ENCODE measurements at regions not wholly inside any gene's neighbourhood (a gene's known extent, or its start where the extent isn't known, plus 50 kb on each side); places are given as distances from the start of the nearest gene placed in this dataset.

- no peak overlapping the region for H3K27ac ChIP-seq (ENCODE audit: insufficient read depth, low read length)
- no peak overlapping the region for H3K9ac ChIP-seq (ENCODE audit: insufficient read depth, low read length)
- H3K36me3 ChIP-seq (ENCODE audit: control insufficient read depth, insufficient read depth, low read length), result no peaks in the 10 kb centered on the region
- TF ChIP-seq CTCF (conservative IDR thresholded peaks at IDR 0.05 in 1 of 2, IDR thresholded peaks at IDR 0.05 in 1 of 2; ENCODE audit: low read depth in 1 of 2, low read length in 2 of 2) (no peak), EZH2 (IDR thresholded peaks at IDR 0.05; ENCODE audit: low read length, missing control alignments) (no peak)
- no peak overlapping the region for H2AFZ ChIP-seq (ENCODE audit: low read length)
- H3K4me3 ChIP-seq (replicated peaks in 1 of 4; ENCODE audit: control extremely low read depth in 1 of 4, insufficient read depth in 1 of 4, low read depth in 3 of 4, low read length in 4 of 4), result no peak overlapping the region
- no peak overlapping the region for H3K4me2 ChIP-seq (ENCODE audit: extremely low read depth, insufficient read depth, low read length)
- no peak for DNase-seq (ENCODE audit: low read depth in 2 of 2)
- H3K9me3 ChIP-seq (ENCODE audit: control insufficient read depth, insufficient read depth, low read depth, low read length), result no peaks in the 10 kb centered on the region
- H3K27me3 ChIP-seq (ENCODE audit: control insufficient read depth, insufficient read depth, low read length), result no peaks in the 10 kb centered on the region
- no peaks in the 10 kb centered on the region for H3K4me1 ChIP-seq (ENCODE audit: control insufficient read depth, extremely low read depth, insufficient read depth, low read length)
- H4K20me1 ChIP-seq (ENCODE audit: control insufficient read depth, extremely low read depth, insufficient read depth, low read length), result no peaks in the 10 kb centered on the region
- H3K79me2 ChIP-seq (ENCODE audit: control insufficient read depth, insufficient read depth, low read length), result no peaks in the 10 kb centered on the region
Measured at GRCh38 chr16:65476448-65476955, 354.6 kb upstream of the CDH11 start.

- no peak overlapping the region for H3K27ac ChIP-seq (ENCODE audit: insufficient read depth, low read length)
- H3K4me2 ChIP-seq (ENCODE audit: extremely low read depth, insufficient read depth, low read length), result no peak overlapping the region
- H2AFZ ChIP-seq (ENCODE audit: low read length), result no peak overlapping the region
- no peaks in the 10 kb centered on the region for H3K9me3 ChIP-seq (ENCODE audit: control insufficient read depth, insufficient read depth, low read depth, low read length)
- H3K36me3 ChIP-seq (ENCODE audit: control insufficient read depth, insufficient read depth, low read length), result no peaks in the 10 kb centered on the region
- no peaks in the 10 kb centered on the region for H3K79me2 ChIP-seq (ENCODE audit: control insufficient read depth, insufficient read depth, low read length)
- no peak for DNase-seq (ENCODE audit: low read depth in 2 of 2)
- no peak overlapping the region for H3K4me3 ChIP-seq (replicated peaks in 1 of 4; ENCODE audit: control extremely low read depth in 1 of 4, insufficient read depth in 1 of 4, low read depth in 3 of 4, low read length in 4 of 4)
- no peak for TF ChIP-seq CTCF (conservative IDR thresholded peaks at IDR 0.05 in 1 of 2, IDR thresholded peaks at IDR 0.05 in 1 of 2; ENCODE audit: low read depth in 1 of 2, low read length in 2 of 2)
- no peak for TF ChIP-seq EZH2 (IDR thresholded peaks at IDR 0.05; ENCODE audit: low read length, missing control alignments)
- no peaks in the 10 kb centered on the region for H3K27me3 ChIP-seq (ENCODE audit: control insufficient read depth, insufficient read depth, low read length)
- H4K20me1 ChIP-seq (ENCODE audit: control insufficient read depth, extremely low read depth, insufficient read depth, low read length), result no peaks in the 10 kb centered on the region
- H3K9ac ChIP-seq (ENCODE audit: insufficient read depth, low read length), result no peak overlapping the region
- no peaks in the 10 kb centered on the region for H3K4me1 ChIP-seq (ENCODE audit: control insufficient read depth, extremely low read depth, insufficient read depth, low read length)
Measured at GRCh38 chr16:65473699-65474098, 351.8 kb upstream of the CDH11 start.

- Histone ChIP-seq H2AFZ (ENCODE audit: low read length) (no peak overlapping the region), H3K4me3 (replicated peaks in 1 of 4; ENCODE audit: control extremely low read depth in 1 of 4, insufficient read depth in 1 of 4, low read depth in 3 of 4, low read length in 4 of 4) (no peak overlapping the region), H3K27ac (ENCODE audit: insufficient read depth, low read length) (no peak overlapping the region), H3K4me2 (ENCODE audit: extremely low read depth, insufficient read depth, low read length) (no peak overlapping the region), H3K27me3 (ENCODE audit: control insufficient read depth, insufficient read depth, low read length) (no peaks in the 10 kb centered on the region), H4K20me1 (ENCODE audit: control insufficient read depth, extremely low read depth, insufficient read depth, low read length) (no peaks in the 10 kb centered on the region), H3K9me3 (ENCODE audit: control insufficient read depth, insufficient read depth, low read depth, low read length) (no peaks in the 10 kb centered on the region), H3K9ac (ENCODE audit: insufficient read depth, low read length) (no peak overlapping the region), H3K36me3 (ENCODE audit: control insufficient read depth, insufficient read depth, low read length) (no peaks in the 10 kb centered on the region), H3K79me2 (ENCODE audit: control insufficient read depth, insufficient read depth, low read length) (no peaks in the 10 kb centered on the region), H3K4me1 (ENCODE audit: control insufficient read depth, extremely low read depth, insufficient read depth, low read length) (no peaks in the 10 kb centered on the region)
- TF ChIP-seq EZH2 (IDR thresholded peaks at IDR 0.05; ENCODE audit: low read length, missing control alignments) (no peak), CTCF (conservative IDR thresholded peaks at IDR 0.05 in 1 of 2, IDR thresholded peaks at IDR 0.05 in 1 of 2; ENCODE audit: low read depth in 1 of 2, low read length in 2 of 2) (no peak)
- DNase-seq (ENCODE audit: low read depth in 2 of 2), result no peak
Measured at GRCh38 chr16:65469116-65469515, 347.3 kb upstream of the CDH11 start.
